GM21390 (cell line): ENCODE measurements at regions not wholly inside any gene's neighbourhood (a gene's known extent, or its start where the extent isn't known, plus 50 kb on each side); places are given as distances from the start of the nearest gene placed in this dataset.
"Not testable (repeated sequence)": the region's sequence is repeated elsewhere in the genome, so short reads cannot be mapped to it uniquely, and the experiment has no call there.

Source experiments
- ATAC-seq: cut with Tn5 transposase; IDR thresholded peaks from one replicate; pipeline ENCODE4 v1.9.1; 2021; ENCODE audit not compliant: unreplicated experiment

- ATAC-seq: no peak
Measured at GRCh38 chr4:23117826-23118225, 425.1 kb downstream of the GBA3 start.

- no peak for ATAC-seq
Measured at GRCh38 chr4:23114538-23114937, 421.8 kb downstream of the GBA3 start.

- no peak for ATAC-seq
Measured at GRCh38 chr4:23113104-23113503, 420.4 kb downstream of the GBA3 start.

- ATAC-seq: no peak
Measured at GRCh38 chr4:23106516-23106915, 413.8 kb downstream of the GBA3 start.

- ATAC-seq: no peak
Measured at GRCh38 chr4:23105759-23106370, 413.1 kb downstream of the GBA3 start.

GRCh38 chr4:23097251-23097650, 404.5 kb downstream of the GBA3 start:
- no peak for ATAC-seq

- no peak for ATAC-seq
Measured at GRCh38 chr4:23091711-23092110, 399.0 kb downstream of the GBA3 start.

- no peak for ATAC-seq
Measured at GRCh38 chr4:23085249-23085568, 392.5 kb downstream of the GBA3 start.

GRCh38 chr4:23084559-23085248, 392.0 kb downstream of the GBA3 start:
- ATAC-seq: no peak

GRCh38 chr4:23083391-23083790, 390.7 kb downstream of the GBA3 start:
- no peak for ATAC-seq

GRCh38 chr4:23080171-23080570, 387.4 kb downstream of the GBA3 start:
- ATAC-seq: not testable (repeated sequence)

- no peak for ATAC-seq
Measured at GRCh38 chr4:23070848-23071570, 378.3 kb downstream of the GBA3 start.

- ATAC-seq: no peak
Measured at GRCh38 chr4:23068756-23069155, 376.0 kb downstream of the GBA3 start.

- no peak for ATAC-seq
Measured at GRCh38 chr4:23068287-23068686, 375.6 kb downstream of the GBA3 start.

- ATAC-seq: no peak
Measured at GRCh38 chr4:23062188-23062587, 369.5 kb downstream of the GBA3 start.

- no peak for ATAC-seq
Measured at GRCh38 chr4:23061431-23061830, 368.7 kb downstream of the GBA3 start.

- ATAC-seq: no peak
Measured at GRCh38 chr4:23060776-23061175, 368.0 kb downstream of the GBA3 start.

GRCh38 chr4:23058165-23058776, 365.5 kb downstream of the GBA3 start:
- ATAC-seq: no peak

- no peak for ATAC-seq
Measured at GRCh38 chr4:23041501-23041900, 348.8 kb downstream of the GBA3 start.

GRCh38 chr4:23040539-23040938, 347.8 kb downstream of the GBA3 start:
- ATAC-seq: no peak

GRCh38 chr4:23039818-23040217, 347.1 kb downstream of the GBA3 start:
- no peak for ATAC-seq
